Endothelial cell of umbilical vein (primary cell): ENCODE measurements at regions not wholly inside any gene's neighbourhood (a gene's known extent, or its start where the extent isn't known, plus 50 kb on each side); places are given as distances from the start of the nearest gene placed in this dataset.

Experiments
- BruUV-seq: library from RNA; stranded (reverse); fragments of 400-500 nt; replicated peaks from 2 replicates; lab custom pipeline; 2021; lab: Mats Ljungman, UMichigan
- CTCF ChIA-PET: fragments of 300-600, 350-600 bp; sonication (Branson Sonifier 250); formaldehyde crosslinking; loops from one replicate; lab custom pipeline; 2021; ENCODE audit warnings: antibody characterized with exemption, inconsistent platforms; lab: Charles Lee
- POLR2A ChIA-PET: fragments of 300-600, 350-600 bp; sonication (Branson Sonifier 250); formaldehyde crosslinking; loops from one replicate; lab custom pipeline; 2021; ENCODE audit warnings: antibody characterized with exemption, inconsistent platforms; lab: Charles Lee
- DNase-seq: peaks from one replicate; pipeline ENCODE4 v3.0.0-alpha.2; 2011; ENCODE audit warnings: low read depth, low spot score
- FAIRE-seq: peaks from 2 replicates; lab custom pipeline; 2011; peaks lifted over from hg19 to GRCh38; lab: Jason Lieb, UNC
- H2AFZ ChIP-seq: 2 replicates; pipeline ENCODE4 v1.6.0; 2012; ENCODE audit warnings: low read depth, low read length, control low read depth, inconsistent platforms
- H3K27ac ChIP-seq: 2 replicates; pipeline ENCODE4 v1.5.1; 2011; ENCODE audit warnings: low read depth, mild to moderate bottlenecking, control low read depth, low read length, moderate library complexity; ENCODE audit not compliant: insufficient read depth
- H3K27me3 ChIP-seq, 2 experiments: 2 replicates each; pipeline versions ENCODE4 v1.6.0 to v1.6.1; 2011; ENCODE audit warnings: low read length in 2 of 2, mixed read lengths in 1 of 2; ENCODE audit not compliant: control insufficient read depth in 2 of 2, insufficient read depth in 2 of 2
- H3K36me3 ChIP-seq, 2 experiments: 2 replicates in 1 of 2; 3 replicates in 1 of 2; pipeline ENCODE4 v1.5.1; 2011; ENCODE audit warnings: low read length in 2 of 2, mild to moderate bottlenecking in 1 of 2, moderate library complexity in 1 of 2; ENCODE audit not compliant: control insufficient read depth in 2 of 2, insufficient read depth in 2 of 2; ENCODE audit errors: extremely low read depth in 1 of 2
- H3K4me1 ChIP-seq: 3 replicates; pipeline ENCODE4 v1.5.1; 2011; ENCODE audit warnings: mild to moderate bottlenecking, low read length; ENCODE audit not compliant: control insufficient read depth, insufficient read depth; ENCODE audit errors: extremely low read depth
- H3K4me2 ChIP-seq: 2 replicates; pipeline ENCODE4 v1.6.1; 2011; ENCODE audit warnings: low read length, control low read depth, mixed read lengths; ENCODE audit not compliant: insufficient read depth
- H3K4me3 ChIP-seq, 3 experiments: fragments of 200-600 bp in 1 of 3; sonication (generic), shearing (Covaris generic) in 1 of 3; replicated peaks in 1 of 3; 2 replicates each; pipeline ENCODE4 v1.5.1; 2011 to 2016; ENCODE audit warnings: control low read depth in 3 of 3, low read length in 3 of 3, mild to moderate bottlenecking in 2 of 3, inconsistent platforms in 1 of 3, low read depth in 1 of 3, moderate library complexity in 1 of 3; ENCODE audit not compliant: insufficient read depth in 1 of 3
- H3K79me2 ChIP-seq: 2 replicates; pipeline ENCODE4 v1.6.0; 2012; ENCODE audit warnings: low read length, inconsistent platforms; ENCODE audit not compliant: control insufficient read depth, insufficient read depth
- H3K9ac ChIP-seq: replicated peaks from 2 replicates; pipeline ENCODE3; 2011; ENCODE audit warnings: low read length, control low read depth; ENCODE audit not compliant: insufficient read depth; ENCODE audit errors: extremely low read depth
- H3K9me1 ChIP-seq: replicated peaks from 3 replicates; pipeline ENCODE4 v1.6.0; 2011; ENCODE audit warnings: mild to moderate bottlenecking, low read length; ENCODE audit not compliant: control insufficient read depth, insufficient read depth; ENCODE audit errors: extremely low read depth
- H3K9me3 ChIP-seq: replicated peaks from 2 replicates; pipeline ENCODE4 v1.5.1; 2012; ENCODE audit warnings: low read length, inconsistent platforms; ENCODE audit not compliant: control insufficient read depth, insufficient read depth
- H4K20me1 ChIP-seq: replicated peaks from 2 replicates; pipeline ENCODE3; 2011; ENCODE audit warnings: mild to moderate bottlenecking, low read length; ENCODE audit not compliant: control insufficient read depth, insufficient read depth; ENCODE audit errors: extremely low read depth
- EZH2 ChIP-seq: IDR thresholded peaks from 2 replicates; pipeline ENCODE4 v1.6.1; 2012; ENCODE audit warnings: borderline replicate concordance, low read depth, mild to moderate bottlenecking, moderate library complexity, low read length, inconsistent platforms; ENCODE audit not compliant: severe bottlenecking
- GATA2 ChIP-seq: IDR thresholded peaks from 2 replicates; pipeline ENCODE4 v1.7.0; 2011; ENCODE audit warnings: low read depth, mild to moderate bottlenecking, moderate library complexity, mixed read lengths, low read length; ENCODE audit not compliant: insufficient read length, insufficient read depth
- JUN ChIP-seq: IDR thresholded peaks from 2 replicates; pipeline ENCODE4 v1.6.1; 2011; ENCODE audit warnings: borderline replicate concordance, low read depth; ENCODE audit not compliant: insufficient read length, insufficient read depth
- MAX ChIP-seq: IDR thresholded peaks from 2 replicates; pipeline ENCODE4 v1.6.1; 2011; ENCODE audit not compliant: insufficient read depth, insufficient read length
- MYC ChIP-seq: IDR thresholded peaks from one replicate; pipeline ENCODE4 v1.6.1; 2011; ENCODE audit warnings: mild to moderate bottlenecking, low read depth, low read length
- POLR2AphosphoS5 ChIP-seq: IDR thresholded peaks from 2 replicates; pipeline ENCODE4 v1.6.1; 2012; ENCODE audit warnings: low read depth, mild to moderate bottlenecking, control low read depth, low read length, moderate library complexity; ENCODE audit not compliant: insufficient read depth
- dilution Hi-C: fragments of 300-500 bp; cut with MboI; formaldehyde crosslinking; loops from one replicate; pipeline ENCODE4 v1.15.0; 2019; ENCODE audit warnings: low sequenced_read_pairs; ENCODE audit not compliant: extremely low pct_ligation_motif_present
- intact Hi-C: fragments of 100-400 bp; cut with micrococcal nuclease; formaldehyde crosslinking; loops from one replicate; pipeline ENCODE4 v1.10.0; 2022
- TF ChIP-seq, protein P1 (sequence below), 2 donors: IDR thresholded peaks; 1 replicate in 1 of 2; 2 replicates in 1 of 2; pipeline ENCODE4 v1.5.1; 2011; ENCODE audit warnings: low read length in 2 of 2, mild to moderate bottlenecking in 2 of 2, moderate library complexity in 2 of 2, control low read depth in 1 of 2, inconsistent platforms in 1 of 2, low read depth in 1 of 2; ENCODE audit not compliant: insufficient read depth in 1 of 2; ENCODE audit errors: extremely low read depth in 1 of 2

GRCh38 chr11:15610881-15611280 lies 496.2 kb downstream of the INSC start:
- no peak overlapping the region for H3K27ac ChIP-seq
- ChIA-PET CTCF (no interaction called here), POLR2A (no interaction called here)
- dilution Hi-C loops (no loop called here), intact Hi-C loops (no loop called here)
- H3K4me1 ChIP-seq: no peaks in the 10 kb centered on the region
- no peaks in the 10 kb centered on the region for H3K36me3 ChIP-seq
- no peak overlapping the region for H3K4me3 ChIP-seq
- H2AFZ ChIP-seq: no peak overlapping the region
- no peaks in the 10 kb centered on the region for H3K27me3 ChIP-seq
- no peaks in the 10 kb centered on the region for H3K79me2 ChIP-seq
- no peak overlapping the region for H3K4me2 ChIP-seq
- TF ChIP-seq EZH2 (no peak), JUN (no peak), GATA2 (no peak), POLR2AphosphoS5 (no peak), MYC (no peak), MAX (no peak)
- TF ChIP-seq, protein P1, sequence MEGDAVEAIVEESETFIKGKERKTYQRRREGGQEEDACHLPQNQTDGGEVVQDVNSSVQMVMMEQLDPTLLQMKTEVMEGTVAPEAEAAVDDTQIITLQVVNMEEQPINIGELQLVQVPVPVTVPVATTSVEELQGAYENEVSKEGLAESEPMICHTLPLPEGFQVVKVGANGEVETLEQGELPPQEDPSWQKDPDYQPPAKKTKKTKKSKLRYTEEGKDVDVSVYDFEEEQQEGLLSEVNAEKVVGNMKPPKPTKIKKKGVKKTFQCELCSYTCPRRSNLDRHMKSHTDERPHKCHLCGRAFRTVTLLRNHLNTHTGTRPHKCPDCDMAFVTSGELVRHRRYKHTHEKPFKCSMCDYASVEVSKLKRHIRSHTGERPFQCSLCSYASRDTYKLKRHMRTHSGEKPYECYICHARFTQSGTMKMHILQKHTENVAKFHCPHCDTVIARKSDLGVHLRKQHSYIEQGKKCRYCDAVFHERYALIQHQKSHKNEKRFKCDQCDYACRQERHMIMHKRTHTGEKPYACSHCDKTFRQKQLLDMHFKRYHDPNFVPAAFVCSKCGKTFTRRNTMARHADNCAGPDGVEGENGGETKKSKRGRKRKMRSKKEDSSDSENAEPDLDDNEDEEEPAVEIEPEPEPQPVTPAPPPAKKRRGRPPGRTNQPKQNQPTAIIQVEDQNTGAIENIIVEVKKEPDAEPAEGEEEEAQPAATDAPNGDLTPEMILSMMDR (IDR thresholded peaks at IDR 0.05; ENCODE audit: extremely low read depth in 1 of 2, insufficient read depth in 1 of 2, low read depth in 1 of 2, low read length in 2 of 2): no peak
- FAIRE-seq (no peak), DNase-seq (no peak)
- H3K9ac ChIP-seq: no peak overlapping the region
- H4K20me1 ChIP-seq: no peaks in the 10 kb centered on the region
- BruUV-seq: no TSS peak
- H3K9me3 ChIP-seq: no peaks in the 10 kb centered on the region
- H3K9me1 ChIP-seq: no peaks in the 10 kb centered on the region
